Heart right ventricle (tissue), 16 donors: ENCODE measurements at regions not wholly inside any gene's neighbourhood (a gene's known extent, or its start where the extent isn't known, plus 50 kb on each side); places are given as distances from the start of the nearest gene placed in this dataset.

Experiments
- ATAC-seq, 8 donors: fragments of 200-7000 bp; cut with Tn5 transposase; one replicate each; pipeline ENCODE4 v1.9.1; 2020; ENCODE audit warnings: mild to moderate bottlenecking in 8 of 8, moderate library complexity in 8 of 8, moderate number of reproducible peaks in 1 of 8
- DNase-seq, 2 donors: peaks; one replicate each; pipeline ENCODE4 v3.0.0-alpha.2; 2020
- H3K27ac ChIP-seq, 10 donors: fragments of 200-600 bp; sonication (generic) in 2 of 10; one replicate each; pipeline versions ENCODE4 v1.5.0 to v1.8.0; 2020 to 2022; ENCODE audit warnings: mild to moderate bottlenecking in 3 of 10
- H3K27me3 ChIP-seq, 7 donors: fragments of 200-600 bp; one replicate each; pipeline ENCODE4 v1.8.0; 2021 to 2022; ENCODE audit warnings: mild to moderate bottlenecking in 2 of 7
- H3K36me3 ChIP-seq, 9 donors: fragments of 200-600 bp; sonication (generic) in 1 of 9; one replicate each; pipeline versions ENCODE4 v1.5.0 to v1.8.0; 2020 to 2022; ENCODE audit warnings: mild to moderate bottlenecking in 2 of 9
- H3K4me1 ChIP-seq, 9 donors: fragments of 200-600 bp; sonication (generic) in 1 of 9; one replicate each; pipeline versions ENCODE4 v1.5.0 to v1.8.0; 2020 to 2022; ENCODE audit warnings: mild to moderate bottlenecking in 4 of 9
- H3K4me3 ChIP-seq, 10 donors: fragments of 200-600 bp; sonication (generic) in 2 of 10; one replicate each; pipeline versions ENCODE4 v1.5.0 to v1.8.0; 2020 to 2022; ENCODE audit warnings: mild to moderate bottlenecking in 7 of 10, moderate library complexity in 2 of 10
- H3K9me3 ChIP-seq, 11 donors: fragments of 200-600 bp in 10 of 11; sonication (generic) in 2 of 11; one replicate each; pipeline versions ENCODE4 v1.5.0 to v1.8.0; 2013 to 2022; ENCODE audit warnings: mild to moderate bottlenecking in 2 of 11, control low read depth in 1 of 11, moderate library complexity in 1 of 11
- CTCF ChIP-seq, 9 donors: fragments of 200-600 bp; sonication (generic) in 2 of 9; IDR thresholded peaks; one replicate each; pipeline versions ENCODE4 v1.5.0 to v1.8.0; 2021 to 2022; ENCODE audit warnings: antibody characterized with exemption in 9 of 9, mild to moderate bottlenecking in 5 of 9, moderate library complexity in 1 of 9
- WGBS, 2 donors: extraction: QIAGEN DNeasy Blood & Tissue Kit; methylation state at CpG; one replicate each; pipeline ENCODE4 v1.1.7; 2013; ENCODE audit warnings: inconsistent platforms in 1 of 2; 5-methylcytosine and 5-hydroxymethylcytosine counted together
- intact Hi-C, 10 donors: fragments of 100-400 bp; cut with DNase I; formaldehyde crosslinking; loops; one replicate each; pipeline versions ENCODE4 v1.11.1 to v1.14.2; 2022
- donor health status: Arrhythmogenic right ventricular cardiomyopathy.
- donor health status: ischemic (EF 13 %, LVEDD 7.1; RV severe dilation, severe dysfunction).
- donor health status: healthy with polysubstance abuse.
- donor health status: DM: no; HTN: yes; CAD: no.
- donor health status: DM: no; HTN: no; CAD: no.
- donor health status: ischemic (EF 25% LVEDD 6.9; RV normal size, moderate dysfunction).
- donor health status: ischemic (EF 25% LVEDD 5.7; RV mildly dilated, moderate dysfunction).
- donor health status: healthy.
- donor health status: DM: yes; HTN: yes; CAD: no.
- donor health status: Ischemic cardiomyopathy.
- donor health status: ischemic (EF 35%, LVEDD 5.7; RV mildly dilated, moderate dysfunction).
- donor health status: nonischemic (EF 11% LVEDD 7.7; RV severe dilation, severe dysfunction).
- donor health status: DM: yes; HTN: yes; CAD: no.
- donor health status: PGD.
- donor health status: ischemic (EF 29% LVEDD 5.4; RV normal size, mild dysfunction).
- donor health status: nonischemic (EF 23%, LVEDD 6.1; RV moderate dilation, normal function).

- intact Hi-C loops = no loop called here
- no peaks in the 10 kb centered on the region for H3K27me3 ChIP-seq
- H3K4me1 ChIP-seq = peaks cover 0 to 8% (median 0%) of the 10 kb centered on the region in 9 donors
- WGBS, 2 donors = 79 to 94% methylated on average over 1 of the region's 1 CpG
- TF ChIP-seq CTCF (IDR thresholded peaks at IDR 0.05) = no peak
- H3K27ac ChIP-seq = peak overlapping the region in 4 of 10 donors; percentile 7 to 41 (median 35)
- H3K36me3 ChIP-seq = no peaks in the 10 kb centered on the region
- H3K9me3 ChIP-seq = peaks cover 0 to 4% (median 0%) of the 10 kb centered on the region in 11 donors
- peak in 4 of 8 donors; percentile 38 to 83 (median 50) for ATAC-seq
- H3K4me3 ChIP-seq = no peak overlapping the region
- DNase-seq = no peak
Observed at GRCh38 chr14:53327716-53328115, 174.6 kb upstream of the DDHD1 start.

GRCh38 chr14:53325176-53325806, 172.2 kb upstream of the DDHD1 start:
- no peaks in the 10 kb centered on the region for H3K36me3 ChIP-seq
- peaks cover 0 to 4% (median 0%) of the 10 kb centered on the region in 11 donors for H3K9me3 ChIP-seq
- TF ChIP-seq CTCF (IDR thresholded peaks at IDR 0.05) = peak in 7 of 9 donors; percentile 5 to 54 (median 36)
- no peak overlapping the region for H3K4me3 ChIP-seq
- intact Hi-C loops = no loop called here
- no peak for DNase-seq
- H3K27me3 ChIP-seq = no peaks in the 10 kb centered on the region
- peaks cover 0 to 8% (median 0%) of the 10 kb centered on the region in 9 donors for H3K4me1 ChIP-seq
- H3K27ac ChIP-seq = no peak overlapping the region
- peak in 1 of 8 donors; percentile 29 for ATAC-seq

- ATAC-seq = peak in 1 of 8 donors; percentile 7
Observed at GRCh38 chr14:53316504-53316903, 163.4 kb upstream of the DDHD1 start.

GRCh38 chr14:53310412-53310811, 157.3 kb upstream of the DDHD1 start:
- H3K27me3 ChIP-seq = no peaks in the 10 kb centered on the region
- 96 to 98% methylated on average over 2 of the region's 2 CpGs for WGBS, 2 donors
- peaks cover 0 to 16% (median 0%) of the 10 kb centered on the region in 11 donors for H3K9me3 ChIP-seq
- ATAC-seq = no peak
- no peak overlapping the region for H3K4me3 ChIP-seq
- intact Hi-C loops = no loop called here
- no peaks in the 10 kb centered on the region for H3K36me3 ChIP-seq
- peaks cover 0 to 20% (median 5%) of the 10 kb centered on the region in 9 donors for H3K4me1 ChIP-seq
- no peak overlapping the region for H3K27ac ChIP-seq
- no peak for TF ChIP-seq CTCF (IDR thresholded peaks at IDR 0.05)
- DNase-seq = no peak

More at GRCh38 chr14:53316504-53316903, 163.4 kb upstream of the DDHD1 start:
- TF ChIP-seq CTCF (IDR thresholded peaks at IDR 0.05) = no peak
- no peak overlapping the region for H3K4me3 ChIP-seq
- no peaks in the 10 kb centered on the region for H3K36me3 ChIP-seq
- H3K27ac ChIP-seq = no peak overlapping the region
- H3K4me1 ChIP-seq = peaks cover 0 to 4% (median 0%) of the 10 kb centered on the region in 9 donors
- H3K27me3 ChIP-seq = no peaks in the 10 kb centered on the region
- peaks cover 0 to 10% (median 0%) of the 10 kb centered on the region in 11 donors for H3K9me3 ChIP-seq
- intact Hi-C loops = no loop called here
- no peak for DNase-seq
- WGBS, 2 donors = 53 to 68% methylated on average over 5 of the region's 5 CpGs
